ENCODE measurements at regions not wholly inside any gene's neighbourhood (a gene's known extent, or its start where the extent isn't known, plus 50 kb on each side); places are given as distances from the start of the nearest gene placed in this dataset.

DNA sequence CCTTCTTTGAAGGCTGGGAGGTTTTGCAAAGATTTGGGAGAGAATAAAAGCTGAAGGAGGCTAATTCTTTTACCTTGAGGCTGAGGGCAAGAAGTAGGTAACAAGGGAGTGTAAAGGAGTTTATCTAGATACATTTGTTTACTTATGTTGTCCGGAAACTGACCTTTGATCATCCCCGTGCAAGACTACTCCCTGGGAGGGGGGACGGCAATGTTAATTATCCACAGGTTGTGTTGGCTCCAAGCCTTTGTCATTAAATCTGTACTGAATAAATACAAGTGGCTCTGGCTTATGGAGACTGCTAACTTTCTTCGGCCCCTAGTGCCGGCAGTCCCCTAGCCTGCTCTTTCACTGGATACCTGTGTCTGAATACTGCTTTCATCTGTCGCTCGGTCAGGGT lies 1250.6 kb upstream of the LRRTM3 start:
- TF ChIP-seq, protein P1, sequence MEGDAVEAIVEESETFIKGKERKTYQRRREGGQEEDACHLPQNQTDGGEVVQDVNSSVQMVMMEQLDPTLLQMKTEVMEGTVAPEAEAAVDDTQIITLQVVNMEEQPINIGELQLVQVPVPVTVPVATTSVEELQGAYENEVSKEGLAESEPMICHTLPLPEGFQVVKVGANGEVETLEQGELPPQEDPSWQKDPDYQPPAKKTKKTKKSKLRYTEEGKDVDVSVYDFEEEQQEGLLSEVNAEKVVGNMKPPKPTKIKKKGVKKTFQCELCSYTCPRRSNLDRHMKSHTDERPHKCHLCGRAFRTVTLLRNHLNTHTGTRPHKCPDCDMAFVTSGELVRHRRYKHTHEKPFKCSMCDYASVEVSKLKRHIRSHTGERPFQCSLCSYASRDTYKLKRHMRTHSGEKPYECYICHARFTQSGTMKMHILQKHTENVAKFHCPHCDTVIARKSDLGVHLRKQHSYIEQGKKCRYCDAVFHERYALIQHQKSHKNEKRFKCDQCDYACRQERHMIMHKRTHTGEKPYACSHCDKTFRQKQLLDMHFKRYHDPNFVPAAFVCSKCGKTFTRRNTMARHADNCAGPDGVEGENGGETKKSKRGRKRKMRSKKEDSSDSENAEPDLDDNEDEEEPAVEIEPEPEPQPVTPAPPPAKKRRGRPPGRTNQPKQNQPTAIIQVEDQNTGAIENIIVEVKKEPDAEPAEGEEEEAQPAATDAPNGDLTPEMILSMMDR (IDR thresholded peaks at IDR 0.05) = no peak
- Mint-ChIP-seq H3K4me3 (no peak overlapping the region), H3K36me3 (ENCODE audit: low read depth) (peaks cover 43% of the 10 kb centered on the region), H3K9me3 (peaks cover 15% of the 10 kb centered on the region), H3K27me3 (ENCODE audit: low read depth, poor library complexity) (no peaks in the 10 kb centered on the region), H3K4me1 (no peaks in the 10 kb centered on the region), H3K27ac (peak overlapping the region; percentile 2)
- DNase-seq = no peak

DNA sequence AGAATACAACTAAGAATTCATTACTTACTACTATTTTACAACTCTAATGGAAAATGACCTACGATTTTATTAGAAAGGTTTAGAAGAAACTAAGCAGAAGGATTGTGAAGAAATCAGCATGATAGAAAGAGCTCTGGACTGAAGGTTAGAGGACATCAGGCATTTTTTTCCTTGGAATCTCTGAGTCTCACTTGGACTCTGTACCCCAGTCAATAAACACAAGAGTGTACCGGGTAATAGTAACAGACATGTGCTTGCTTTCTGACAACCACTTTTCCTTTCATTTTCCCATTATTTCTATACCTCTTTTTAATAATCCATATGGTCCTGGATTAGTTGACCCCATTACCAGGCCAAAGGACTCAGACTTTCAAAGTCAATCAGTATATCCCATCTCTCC lies 1240.9 kb upstream of the LRRTM3 start:
- no peak for DNase-seq
- Mint-ChIP-seq H3K27me3 (ENCODE audit: low read depth, poor library complexity) (no peaks in the 10 kb centered on the region), H3K27ac (no peak overlapping the region), H3K4me1 (no peaks in the 10 kb centered on the region), H3K36me3 (ENCODE audit: low read depth) (no peaks in the 10 kb centered on the region), H3K9me3 (no peaks in the 10 kb centered on the region), H3K4me3 (no peak overlapping the region)
- TF ChIP-seq, protein P1 (IDR thresholded peaks at IDR 0.05) = no peak

DNA sequence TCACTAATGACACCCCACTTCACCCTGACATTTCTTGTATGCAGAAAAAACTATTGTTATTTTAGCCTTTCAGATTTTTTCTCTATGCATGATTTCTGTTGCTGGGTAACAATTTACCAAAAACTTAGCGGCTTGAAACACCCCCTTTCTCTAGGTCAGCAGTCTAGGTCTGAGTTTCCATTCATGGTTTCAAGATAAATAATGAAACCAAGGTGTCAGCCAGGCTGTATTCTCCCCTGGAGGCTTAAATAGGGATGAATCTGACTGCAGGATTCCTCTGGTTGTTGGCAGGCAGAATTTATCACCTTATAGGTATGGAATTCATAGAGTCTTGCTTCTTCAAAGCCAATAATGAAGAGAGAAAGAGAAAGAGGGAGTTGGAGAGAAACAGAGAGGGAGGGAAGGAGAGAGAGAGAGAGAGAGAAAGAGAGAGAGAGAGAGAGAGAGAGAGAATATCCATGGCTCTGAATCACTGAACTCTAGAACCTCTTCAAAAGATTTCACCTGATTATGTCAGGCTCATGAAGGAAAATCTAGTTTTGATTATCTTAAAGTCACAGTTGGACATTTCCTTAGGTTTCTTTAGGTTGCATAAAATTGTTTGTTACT lies 1224.6 kb upstream of the LRRTM3 start:
- no peak for DNase-seq
- Mint-ChIP-seq H3K4me3 (no peak overlapping the region), H3K27me3 (ENCODE audit: low read depth, poor library complexity) (no peaks in the 10 kb centered on the region), H3K4me1 (no peaks in the 10 kb centered on the region), H3K36me3 (ENCODE audit: low read depth) (no peaks in the 10 kb centered on the region), H3K9me3 (peaks cover 4% of the 10 kb centered on the region), H3K27ac (no peak overlapping the region)
- TF ChIP-seq, protein P1 (IDR thresholded peaks at IDR 0.05) = no peak

DNA sequence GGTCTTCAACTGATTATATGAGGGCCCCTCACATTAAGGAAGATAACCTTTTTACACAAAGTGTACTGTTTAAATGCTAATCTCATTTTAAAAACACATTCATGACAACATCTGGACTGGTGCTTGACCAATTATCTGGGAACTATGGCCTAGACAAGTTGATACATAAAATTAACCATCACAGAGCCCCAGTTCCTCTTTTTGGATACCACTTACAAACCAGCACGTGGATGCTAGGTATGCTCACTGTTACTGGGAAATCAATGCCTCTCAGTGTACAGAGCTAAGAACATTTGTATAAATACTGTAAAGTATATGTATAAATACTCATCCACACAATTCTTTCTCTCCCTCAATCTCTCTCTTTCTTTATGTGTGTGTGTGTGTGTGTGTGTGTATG lies 1217.8 kb upstream of the LRRTM3 start:
- Mint-ChIP-seq H3K4me3 (no peak overlapping the region), H3K36me3 (ENCODE audit: low read depth) (no peaks in the 10 kb centered on the region), H3K27me3 (ENCODE audit: low read depth, poor library complexity) (no peaks in the 10 kb centered on the region), H3K27ac (no peak overlapping the region), H3K4me1 (no peaks in the 10 kb centered on the region), H3K9me3 (no peaks in the 10 kb centered on the region)
- TF ChIP-seq, protein P1 (IDR thresholded peaks at IDR 0.05) = no peak
- no peak for DNase-seq

DNA sequence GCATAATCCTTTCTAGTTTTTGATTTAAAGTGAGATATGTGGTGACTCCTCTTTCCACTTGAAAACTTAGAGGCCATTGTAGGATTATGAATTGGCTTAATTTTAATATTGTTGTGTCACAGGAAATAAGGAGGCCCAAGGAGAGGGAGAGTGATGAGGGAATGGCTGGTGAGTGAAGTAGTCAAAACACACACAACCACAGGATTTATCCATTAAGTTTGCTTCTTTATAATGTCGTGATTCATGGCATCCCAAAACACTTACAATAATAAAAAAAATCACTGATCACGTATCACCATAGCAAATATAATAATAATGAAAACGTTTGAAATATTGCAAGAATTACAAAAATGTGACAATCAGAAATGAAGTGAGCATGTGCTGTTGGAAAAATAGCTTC lies 1215.5 kb upstream of the LRRTM3 start:
- Mint-ChIP-seq H3K36me3 (ENCODE audit: low read depth) (no peaks in the 10 kb centered on the region), H3K9me3 (no peaks in the 10 kb centered on the region), H3K27ac (no peak overlapping the region), H3K4me3 (no peak overlapping the region), H3K27me3 (ENCODE audit: low read depth, poor library complexity) (no peaks in the 10 kb centered on the region), H3K4me1 (no peaks in the 10 kb centered on the region)
- no peak for DNase-seq
- TF ChIP-seq, protein P1 (IDR thresholded peaks at IDR 0.05) = no peak

DNA sequence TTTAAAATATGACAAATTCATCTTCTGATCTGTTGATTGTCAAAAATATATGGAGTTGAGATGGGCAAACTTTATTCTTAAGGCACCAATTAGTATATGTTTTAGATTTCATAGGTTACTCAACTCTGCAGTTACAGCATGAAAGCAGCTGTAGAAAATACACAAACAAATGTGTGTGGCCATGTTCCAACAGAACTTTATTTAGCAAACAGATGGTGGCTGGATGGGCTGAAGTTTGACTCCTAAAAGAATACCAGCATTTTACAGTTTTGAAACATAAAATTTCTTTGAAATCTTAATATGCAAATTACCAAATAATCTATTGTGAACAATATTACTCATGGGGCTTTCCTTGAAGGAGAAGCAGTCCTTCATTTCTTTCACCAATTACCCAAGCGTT lies 1206.0 kb upstream of the LRRTM3 start:
- no peaks in the 10 kb centered on the region for H3K36me3 Mint-ChIP-seq (ENCODE audit: low read depth)
- no peaks in the 10 kb centered on the region for H3K27me3 Mint-ChIP-seq (ENCODE audit: low read depth, poor library complexity)
- H3K27ac Mint-ChIP-seq = no peak overlapping the region
- TF ChIP-seq, protein P1 (IDR thresholded peaks at IDR 0.05) = no peak
- no peaks in the 10 kb centered on the region for H3K9me3 Mint-ChIP-seq
- H3K4me3 Mint-ChIP-seq = no peak overlapping the region
- no peaks in the 10 kb centered on the region for H3K4me1 Mint-ChIP-seq
- no peak for DNase-seq
